ENCODE measurements at regions not wholly inside any gene's neighbourhood (a gene's known extent, or its start where the extent isn't known, plus 50 kb on each side); places are given as distances from the start of the nearest gene placed in this dataset.

DNA sequence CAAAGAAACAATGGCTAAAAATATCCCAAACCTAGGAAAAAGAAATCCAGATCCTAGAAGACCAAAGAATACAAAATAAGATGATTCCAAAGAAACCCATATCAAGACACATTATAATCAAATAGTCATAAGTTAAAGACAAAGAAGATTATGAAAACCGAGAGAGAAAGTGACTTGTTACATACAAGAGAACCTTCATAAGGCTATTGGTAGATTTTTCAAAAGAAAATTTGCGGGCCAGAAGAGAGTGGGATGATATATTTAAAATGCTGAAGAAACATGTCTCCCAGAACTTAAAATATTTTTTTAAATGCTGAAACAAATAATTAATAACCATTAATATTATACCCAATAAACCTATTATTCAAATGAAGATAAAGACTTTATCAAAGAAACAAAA, 687.3 kb downstream of the TLE4 start:
- TF ChIP-seq POLR2AphosphoS5 (IDR thresholded peaks at IDR 0.05; ENCODE audit: low read depth, low read length), result no peak
- no peak for TF ChIP-seq TCF7L2 (IDR thresholded peaks at IDR 0.05; ENCODE audit: low read depth, low read length)
- TF ChIP-seq, protein P1, sequence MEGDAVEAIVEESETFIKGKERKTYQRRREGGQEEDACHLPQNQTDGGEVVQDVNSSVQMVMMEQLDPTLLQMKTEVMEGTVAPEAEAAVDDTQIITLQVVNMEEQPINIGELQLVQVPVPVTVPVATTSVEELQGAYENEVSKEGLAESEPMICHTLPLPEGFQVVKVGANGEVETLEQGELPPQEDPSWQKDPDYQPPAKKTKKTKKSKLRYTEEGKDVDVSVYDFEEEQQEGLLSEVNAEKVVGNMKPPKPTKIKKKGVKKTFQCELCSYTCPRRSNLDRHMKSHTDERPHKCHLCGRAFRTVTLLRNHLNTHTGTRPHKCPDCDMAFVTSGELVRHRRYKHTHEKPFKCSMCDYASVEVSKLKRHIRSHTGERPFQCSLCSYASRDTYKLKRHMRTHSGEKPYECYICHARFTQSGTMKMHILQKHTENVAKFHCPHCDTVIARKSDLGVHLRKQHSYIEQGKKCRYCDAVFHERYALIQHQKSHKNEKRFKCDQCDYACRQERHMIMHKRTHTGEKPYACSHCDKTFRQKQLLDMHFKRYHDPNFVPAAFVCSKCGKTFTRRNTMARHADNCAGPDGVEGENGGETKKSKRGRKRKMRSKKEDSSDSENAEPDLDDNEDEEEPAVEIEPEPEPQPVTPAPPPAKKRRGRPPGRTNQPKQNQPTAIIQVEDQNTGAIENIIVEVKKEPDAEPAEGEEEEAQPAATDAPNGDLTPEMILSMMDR (IDR thresholded peaks at IDR 0.05), result no peak
- TF ChIP-seq, protein P2, sequence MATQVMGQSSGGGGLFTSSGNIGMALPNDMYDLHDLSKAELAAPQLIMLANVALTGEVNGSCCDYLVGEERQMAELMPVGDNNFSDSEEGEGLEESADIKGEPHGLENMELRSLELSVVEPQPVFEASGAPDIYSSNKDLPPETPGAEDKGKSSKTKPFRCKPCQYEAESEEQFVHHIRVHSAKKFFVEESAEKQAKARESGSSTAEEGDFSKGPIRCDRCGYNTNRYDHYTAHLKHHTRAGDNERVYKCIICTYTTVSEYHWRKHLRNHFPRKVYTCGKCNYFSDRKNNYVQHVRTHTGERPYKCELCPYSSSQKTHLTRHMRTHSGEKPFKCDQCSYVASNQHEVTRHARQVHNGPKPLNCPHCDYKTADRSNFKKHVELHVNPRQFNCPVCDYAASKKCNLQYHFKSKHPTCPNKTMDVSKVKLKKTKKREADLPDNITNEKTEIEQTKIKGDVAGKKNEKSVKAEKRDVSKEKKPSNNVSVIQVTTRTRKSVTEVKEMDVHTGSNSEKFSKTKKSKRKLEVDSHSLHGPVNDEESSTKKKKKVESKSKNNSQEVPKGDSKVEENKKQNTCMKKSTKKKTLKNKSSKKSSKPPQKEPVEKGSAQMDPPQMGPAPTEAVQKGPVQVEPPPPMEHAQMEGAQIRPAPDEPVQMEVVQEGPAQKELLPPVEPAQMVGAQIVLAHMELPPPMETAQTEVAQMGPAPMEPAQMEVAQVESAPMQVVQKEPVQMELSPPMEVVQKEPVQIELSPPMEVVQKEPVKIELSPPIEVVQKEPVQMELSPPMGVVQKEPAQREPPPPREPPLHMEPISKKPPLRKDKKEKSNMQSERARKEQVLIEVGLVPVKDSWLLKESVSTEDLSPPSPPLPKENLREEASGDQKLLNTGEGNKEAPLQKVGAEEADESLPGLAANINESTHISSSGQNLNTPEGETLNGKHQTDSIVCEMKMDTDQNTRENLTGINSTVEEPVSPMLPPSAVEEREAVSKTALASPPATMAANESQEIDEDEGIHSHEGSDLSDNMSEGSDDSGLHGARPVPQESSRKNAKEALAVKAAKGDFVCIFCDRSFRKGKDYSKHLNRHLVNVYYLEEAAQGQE (IDR thresholded peaks at IDR 0.05; ENCODE audit: insufficient read depth in 1 of 2, low read depth in 2 of 2, low read length in 1 of 2), result no peak

Measured in Panc1 (cell line).